HUDEP-2 (cell line): ENCODE measurements at regions not wholly inside any gene's neighbourhood (a gene's known extent, or its start where the extent isn't known, plus 50 kb on each side); places are given as distances from the start of the nearest gene placed in this dataset.

ENCODE experiments used
- DNase-seq, 76 experiments: peaks; one replicate each; lab custom pipeline; 2025; ENCODE audit not compliant: unreplicated experiment in 76 of 76; lab: John Stamatoyannopoulos, UW

- DNase-seq = no peak
Observed at GRCh38 chr15:47566610-47567009, 150.7 kb upstream of the SEMA6D start.

GRCh38 chr15:47568030-47568429 is 149.3 kb upstream of the SEMA6D start:
- DNase-seq = no peak

- no peak for DNase-seq
Observed at GRCh38 chr15:47570044-47570443, 147.3 kb upstream of the SEMA6D start.

- no peak for DNase-seq
Observed at GRCh38 chr15:47570451-47570850, 146.9 kb upstream of the SEMA6D start.

- no peak for DNase-seq
Observed at GRCh38 chr15:47570881-47571640, 146.2 kb upstream of the SEMA6D start.

GRCh38 chr15:47573673-47574072 is 143.6 kb upstream of the SEMA6D start:
- DNase-seq = no peak

GRCh38 chr15:47577000-47577399 is 140.3 kb upstream of the SEMA6D start:
- no peak for DNase-seq

GRCh38 chr15:47577461-47577860 is 139.8 kb upstream of the SEMA6D start:
- no peak for DNase-seq

- DNase-seq = no peak
Observed at GRCh38 chr15:47582233-47582632, 135.1 kb upstream of the SEMA6D start.

- no peak for DNase-seq
Observed at GRCh38 chr15:47584316-47584715, 133.0 kb upstream of the SEMA6D start.

- no peak for DNase-seq
Observed at GRCh38 chr15:47586653-47587224, 130.6 kb upstream of the SEMA6D start.

GRCh38 chr15:47587940-47588802 is 129.1 kb upstream of the SEMA6D start:
- no peak for DNase-seq

GRCh38 chr15:47588958-47589357 is 128.3 kb upstream of the SEMA6D start:
- no peak for DNase-seq

- no peak for DNase-seq
Observed at GRCh38 chr15:47598996-47599395, 118.3 kb upstream of the SEMA6D start.

GRCh38 chr15:47599806-47600205 is 117.5 kb upstream of the SEMA6D start:
- no peak for DNase-seq

GRCh38 chr15:47602121-47602520 is 115.2 kb upstream of the SEMA6D start:
- no peak for DNase-seq

GRCh38 chr15:47603026-47603425 is 114.3 kb upstream of the SEMA6D start:
- no peak for DNase-seq

GRCh38 chr15:47607695-47608094 is 109.6 kb upstream of the SEMA6D start:
- DNase-seq = no peak

GRCh38 chr15:47609693-47610092 is 107.6 kb upstream of the SEMA6D start:
- DNase-seq = no peak

- no peak for DNase-seq
Observed at GRCh38 chr15:47610736-47611135, 106.6 kb upstream of the SEMA6D start.

GRCh38 chr15:47614360-47615011 is 102.8 kb upstream of the SEMA6D start:
- no peak for DNase-seq
